GM08714 (cell line): ENCODE measurements at regions not wholly inside any gene's neighbourhood (a gene's known extent, or its start where the extent isn't known, plus 50 kb on each side); places are given as distances from the start of the nearest gene placed in this dataset.

ENCODE experiments used
- H3K4me3 ChIP-seq: fragments of 200-500 bp; sonication (Bioruptor generic); 2 replicates; pipeline ENCODE4 v1.5.1; 2014; ENCODE audit warnings: mild to moderate bottlenecking, low read length, inconsistent platforms
- ZNF274 ChIP-seq: IDR thresholded peaks from 2 replicates; pipeline ENCODE4 v1.6.1; 2012; ENCODE audit warnings: mild to moderate bottlenecking, low read depth, low read length

- no peak overlapping the region for H3K4me3 ChIP-seq
- TF ChIP-seq ZNF274, result no peak
Observed at GRCh38 chr3:147864754-147865354, 455.7 kb downstream of the ZIC1 start.

GRCh38 chr3:147866561-147866960 lies 457.4 kb downstream of the ZIC1 start:
- H3K4me3 ChIP-seq, result no peak overlapping the region
- no peak for TF ChIP-seq ZNF274

DNA sequence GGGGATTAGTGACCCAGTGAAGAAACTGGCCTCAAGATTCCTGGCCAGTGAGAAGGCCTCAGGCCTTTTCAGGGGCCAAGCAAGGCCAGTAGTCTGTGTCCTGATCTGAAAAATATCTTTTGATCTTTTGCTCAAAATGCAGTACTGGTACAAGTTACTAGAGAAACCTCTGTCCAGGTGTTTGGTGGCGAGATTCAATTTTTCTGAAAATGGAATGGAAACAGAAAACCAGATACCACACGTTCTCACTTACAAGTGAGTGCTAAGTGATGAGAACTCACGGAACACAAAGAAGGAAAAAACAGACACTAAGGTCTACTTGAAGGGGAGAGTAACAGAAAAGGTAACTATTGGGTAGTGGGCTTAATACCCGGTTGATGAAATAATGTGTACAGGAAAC lies 463.4 kb downstream of the ZIC1 start:
- TF ChIP-seq ZNF274, result no peak
- H3K4me3 ChIP-seq, result no peak overlapping the region

- no peak for TF ChIP-seq ZNF274
- no peak overlapping the region for H3K4me3 ChIP-seq
Observed at GRCh38 chr3:147875498-147875897, 466.3 kb downstream of the ZIC1 start.

GRCh38 chr3:147881933-147882332 lies 472.8 kb downstream of the ZIC1 start:
- no peak for TF ChIP-seq ZNF274
- no peak overlapping the region for H3K4me3 ChIP-seq

- no peak overlapping the region for H3K4me3 ChIP-seq
- TF ChIP-seq ZNF274, result no peak
Observed at GRCh38 chr3:147886879-147887278, 477.7 kb downstream of the ZIC1 start.

DNA sequence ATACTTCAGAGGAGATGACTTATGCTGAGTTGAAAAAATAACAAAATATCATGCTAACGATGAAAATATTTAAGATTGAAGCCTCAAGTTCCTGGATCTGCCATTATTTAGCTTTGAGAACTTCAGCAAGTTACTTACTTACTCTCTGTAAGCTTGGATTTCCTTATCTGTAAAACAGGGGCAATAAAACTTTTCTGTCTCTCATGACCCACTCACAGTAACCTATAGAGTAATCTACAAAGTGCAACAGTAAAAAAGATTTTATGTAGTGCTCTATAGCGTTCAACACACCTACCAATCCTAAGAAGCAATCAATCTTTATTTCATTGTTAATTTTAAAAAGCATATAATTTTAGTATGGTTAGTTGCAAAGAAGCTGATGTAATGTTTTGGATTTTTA lies 478.6 kb downstream of the ZIC1 start:
- no peak overlapping the region for H3K4me3 ChIP-seq
- TF ChIP-seq ZNF274, result no peak

GRCh38 chr3:147890114-147890513 lies 480.9 kb downstream of the ZIC1 start:
- no peak for TF ChIP-seq ZNF274
- H3K4me3 ChIP-seq, result no peak overlapping the region

DNA sequence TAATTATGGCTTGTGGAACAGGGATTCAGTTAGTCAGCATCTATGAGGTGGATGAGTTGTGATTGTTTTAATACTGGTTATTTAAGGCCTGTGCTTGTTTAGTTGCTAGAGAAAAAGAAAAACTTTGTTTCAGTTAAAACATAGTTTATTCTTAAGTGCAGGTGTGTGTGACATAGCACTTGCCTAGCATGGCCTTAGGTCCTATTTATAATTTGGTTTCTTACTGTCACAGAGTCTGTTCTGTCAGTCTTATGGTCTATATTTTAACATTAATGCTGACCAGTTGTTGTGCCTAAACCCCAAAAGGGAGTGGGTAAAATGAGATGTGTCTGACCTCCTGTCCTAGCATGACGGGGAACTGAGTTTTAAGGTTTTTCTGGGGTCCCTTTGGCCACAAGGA lies 486.3 kb downstream of the ZIC1 start:
- no peak for TF ChIP-seq ZNF274
- no peak overlapping the region for H3K4me3 ChIP-seq

- TF ChIP-seq ZNF274, result no peak
- no peak overlapping the region for H3K4me3 ChIP-seq
Observed at GRCh38 chr3:147900851-147901250, 491.7 kb downstream of the ZIC1 start.

DNA sequence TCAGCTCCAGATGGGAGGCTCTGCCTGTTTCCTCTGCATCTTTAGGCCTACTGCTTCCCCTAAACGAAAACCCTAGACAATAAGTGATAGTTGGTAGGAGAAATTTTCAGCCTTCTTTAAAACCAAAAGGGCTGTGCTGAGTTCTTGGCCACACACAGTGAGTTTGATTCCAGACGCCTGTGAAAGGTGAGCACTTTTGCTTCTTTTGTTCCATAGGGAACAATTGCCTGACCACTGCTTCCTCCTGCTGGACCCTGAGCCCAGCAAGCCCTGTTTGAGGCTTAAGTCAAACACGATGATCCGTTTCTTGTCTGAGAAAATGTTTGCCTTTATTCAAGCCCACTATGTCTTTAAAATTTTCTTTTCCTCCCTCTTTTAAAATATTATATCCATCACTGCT lies 493.9 kb downstream of the ZIC1 start:
- no peak for TF ChIP-seq ZNF274

DNA sequence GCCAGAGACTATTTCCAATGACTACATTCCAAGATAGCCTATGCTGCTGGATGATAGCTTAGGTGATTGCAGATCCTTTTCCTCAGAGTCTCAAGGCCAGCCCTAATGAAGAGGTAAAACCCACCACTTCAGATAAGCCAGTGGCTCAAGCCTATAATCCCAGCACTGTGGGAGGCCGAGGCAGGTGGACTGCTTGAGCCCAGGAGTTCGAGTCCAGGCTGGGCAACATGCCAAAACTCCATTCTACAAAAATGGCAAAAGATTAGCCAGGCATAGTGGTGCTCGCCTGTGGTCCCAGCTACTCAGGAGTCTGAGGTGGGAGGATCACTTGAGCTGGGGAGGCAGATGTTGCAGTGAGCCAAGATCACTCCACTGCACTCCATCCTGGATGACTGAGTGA lies 495.3 kb downstream of the ZIC1 start:
- no peak for TF ChIP-seq ZNF274
- no peak overlapping the region for H3K4me3 ChIP-seq

More for the DNA sequence above, 493.9 kb downstream of the ZIC1 start:
- no peak overlapping the region for H3K4me3 ChIP-seq

GRCh38 chr3:147906285-147906684 lies 497.1 kb downstream of the ZIC1 start:
- no peak for TF ChIP-seq ZNF274
- no peak overlapping the region for H3K4me3 ChIP-seq

DNA sequence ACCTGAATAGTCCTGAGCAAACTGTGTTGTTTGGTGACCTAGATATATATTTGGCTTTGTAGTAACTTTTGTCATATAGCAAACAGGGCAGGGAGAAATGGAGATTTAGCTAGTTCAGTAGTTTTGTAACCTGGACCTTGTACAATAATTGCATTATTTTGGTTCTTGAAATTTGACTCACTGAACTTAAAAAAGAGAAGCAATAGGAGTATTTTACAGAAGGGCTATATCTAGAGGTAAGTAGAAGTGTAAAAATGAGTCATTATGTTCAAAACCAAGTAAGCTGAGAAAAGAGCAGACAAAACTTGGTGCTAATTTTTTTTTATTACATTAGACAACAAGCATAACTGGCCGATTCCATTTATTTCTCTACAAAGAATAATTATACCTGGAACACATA lies 505.4 kb downstream of the ZIC1 start:
- no peak for TF ChIP-seq ZNF274
- H3K4me3 ChIP-seq, result no peak overlapping the region

DNA sequence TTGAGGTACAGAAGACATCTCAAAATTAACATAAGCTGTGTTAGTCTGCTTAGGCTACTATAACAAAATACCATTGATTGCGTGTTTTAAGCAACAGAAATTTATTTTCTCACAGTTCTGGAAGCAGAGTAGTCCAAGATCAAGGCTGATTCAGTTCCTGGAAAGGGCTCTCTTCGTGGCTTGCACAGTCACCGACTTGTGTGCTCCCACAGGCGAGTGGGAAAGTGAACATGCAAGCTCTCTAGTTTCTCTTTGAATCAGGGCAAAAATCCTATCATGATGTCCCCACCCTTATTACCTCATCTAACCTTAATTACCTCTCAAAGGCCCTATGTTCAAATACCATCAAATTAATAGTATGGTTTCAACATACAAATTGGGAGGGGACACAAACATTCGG lies 505.9 kb downstream of the ZIC1 start:
- TF ChIP-seq ZNF274, result no peak

DNA sequence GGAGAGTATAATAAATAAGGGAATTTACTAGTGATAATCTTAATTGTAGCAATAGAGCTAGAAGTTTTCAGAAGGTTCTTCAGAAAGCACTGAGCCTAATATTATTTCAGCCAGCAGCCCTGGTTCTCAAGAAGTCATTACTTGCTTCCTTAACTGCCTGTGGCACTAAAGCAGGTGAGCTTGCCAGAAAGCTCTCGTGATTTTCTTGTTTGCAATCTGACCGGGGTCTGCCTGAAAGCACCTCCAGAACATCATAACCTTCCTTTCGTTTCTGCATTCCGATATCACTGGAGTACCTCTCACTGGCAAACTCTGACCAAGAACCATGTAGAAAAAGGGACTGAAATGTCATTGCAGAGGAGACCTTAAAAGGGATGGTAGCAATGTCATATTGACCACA lies 510.3 kb downstream of the ZIC1 start:
- TF ChIP-seq ZNF274, result no peak
- no peak overlapping the region for H3K4me3 ChIP-seq

More for the DNA sequence above, 505.9 kb downstream of the ZIC1 start:
- H3K4me3 ChIP-seq, result no peak overlapping the region
